NCI-H748 (cell line): ENCODE measurements at regions not wholly inside any gene's neighbourhood (a gene's known extent, or its start where the extent isn't known, plus 50 kb on each side); places are given as distances from the start of the nearest gene placed in this dataset.
A peak's percentile ranks its signal among the peaks of the same experiment; 100 is the strongest.
"Not testable (repeated sequence)": the region's sequence is repeated elsewhere in the genome, so short reads cannot be mapped to it uniquely, and the experiment has no call there.

Source experiments
- DNase-seq: peaks from one replicate; lab custom pipeline; 2025; ENCODE audit not compliant: unreplicated experiment; lab: John Stamatoyannopoulos, UW

DNA sequence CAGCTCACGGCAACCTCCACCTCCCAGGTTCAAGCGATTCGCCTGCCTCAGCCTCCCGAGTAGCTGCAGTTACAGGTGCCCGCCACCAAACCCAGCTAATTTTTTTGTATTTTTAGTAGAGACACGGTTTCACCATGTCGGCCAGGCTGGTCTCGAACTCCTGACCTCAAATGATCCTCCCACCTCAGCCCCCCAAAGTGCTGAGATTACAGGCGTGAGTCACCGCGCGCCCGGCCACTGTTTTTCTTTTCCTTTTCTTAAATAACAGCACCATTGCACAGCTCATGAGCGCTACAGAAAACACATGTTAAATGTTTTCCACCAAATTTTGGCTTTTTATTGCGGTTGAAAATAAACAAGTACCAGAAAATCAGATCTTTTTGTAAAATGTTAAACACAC, 195.5 kb downstream of the CRLF2 start:
- DNase-seq, result not testable (repeated sequence)

DNA sequence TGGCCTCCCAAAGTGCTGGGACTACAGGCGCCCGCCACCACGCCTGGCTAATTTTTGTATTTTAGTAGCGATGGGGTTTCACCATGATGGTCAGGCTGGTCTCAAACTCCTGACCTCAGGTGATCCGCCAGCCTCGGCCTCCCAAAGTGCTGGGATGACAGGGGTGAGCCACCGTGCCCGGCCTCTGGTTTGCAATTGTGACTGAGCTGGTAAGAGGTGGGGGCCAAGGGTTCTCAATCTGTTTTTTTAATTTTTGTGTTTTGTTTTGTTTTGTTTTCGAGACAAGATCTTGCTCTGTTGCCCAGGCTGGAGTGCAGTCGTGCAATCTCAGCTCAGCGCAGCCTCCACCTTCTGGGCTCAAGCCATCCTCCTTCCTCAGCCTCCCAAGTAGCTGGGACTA, 196.2 kb downstream of the CRLF2 start:
- not testable (repeated sequence) for DNase-seq

DNA sequence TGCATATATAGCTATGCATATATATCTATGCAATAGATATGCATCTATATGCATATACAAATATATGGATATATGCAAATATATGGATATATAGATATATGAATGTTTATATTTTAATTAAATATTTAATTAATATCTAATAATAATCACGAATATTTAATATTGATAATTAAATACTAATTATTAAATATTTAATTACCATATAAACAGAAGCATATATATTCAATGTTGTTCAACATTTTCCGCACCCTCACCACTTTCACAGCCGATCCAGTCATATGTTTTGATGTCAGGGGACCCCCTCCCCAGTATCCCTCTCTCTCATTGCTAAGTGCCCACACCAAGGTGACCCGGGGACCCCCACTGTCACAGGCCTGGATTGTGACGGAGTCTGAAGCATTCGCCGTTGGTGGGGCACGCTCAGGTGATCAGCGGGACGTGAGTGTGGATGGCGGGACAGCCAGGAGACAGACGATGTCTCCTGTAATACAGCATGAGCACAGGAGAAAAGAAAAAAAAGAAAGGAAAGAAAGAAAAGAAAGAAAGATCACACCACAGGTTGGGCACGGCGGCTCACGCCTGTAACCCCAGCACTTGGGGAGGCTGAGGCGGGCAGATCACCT, 199.7 kb downstream of the CRLF2 start:
- DNase-seq, result no peak

DNA sequence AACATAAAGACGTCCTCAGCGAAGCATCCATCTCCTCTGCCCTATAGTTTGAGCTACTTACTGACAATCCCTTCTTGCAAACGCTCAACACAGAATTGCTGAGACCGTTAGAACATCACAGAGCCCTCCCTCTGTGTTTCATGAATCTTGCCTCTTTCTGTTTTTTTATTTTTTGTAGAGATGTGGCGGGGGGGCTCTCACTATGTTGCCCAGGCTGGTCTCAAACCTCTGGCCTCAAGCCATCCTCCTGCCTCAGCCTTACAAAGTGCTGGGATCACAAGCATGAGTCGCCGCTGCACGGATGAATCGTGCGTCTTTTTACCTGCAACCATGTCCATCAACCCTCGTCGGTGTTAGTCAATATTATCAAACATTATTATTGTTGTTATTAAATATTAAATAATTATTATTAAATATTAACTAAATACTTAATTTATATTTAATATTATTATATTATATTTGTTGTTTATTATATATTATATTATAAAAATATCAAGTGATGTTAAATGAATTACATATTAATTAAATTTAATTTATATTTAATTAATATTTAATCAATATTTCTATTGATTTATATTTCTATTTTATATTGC, 200.7 kb downstream of the CRLF2 start:
- DNase-seq, result no peak

DNA sequence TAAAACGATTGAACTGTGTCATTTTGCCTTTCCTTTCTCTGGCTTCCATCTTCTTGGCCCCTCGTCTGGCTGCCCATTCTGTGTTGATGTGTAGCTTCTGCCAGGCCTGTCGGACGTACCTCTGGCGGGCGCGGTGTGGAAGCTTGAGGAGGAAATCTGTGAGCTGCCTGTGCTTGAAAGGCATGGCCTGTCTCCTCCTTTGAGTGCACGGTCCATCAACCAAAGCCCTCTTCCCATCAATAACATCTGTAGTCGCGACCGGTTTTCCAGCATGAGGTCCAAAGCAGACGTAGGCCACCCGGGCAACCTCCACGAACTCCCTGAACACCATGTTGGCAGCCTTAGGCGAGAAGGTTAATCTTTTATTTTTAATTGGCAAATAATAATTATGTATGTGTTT, 202.7 kb downstream of the CRLF2 start:
- no peak for DNase-seq

DNA sequence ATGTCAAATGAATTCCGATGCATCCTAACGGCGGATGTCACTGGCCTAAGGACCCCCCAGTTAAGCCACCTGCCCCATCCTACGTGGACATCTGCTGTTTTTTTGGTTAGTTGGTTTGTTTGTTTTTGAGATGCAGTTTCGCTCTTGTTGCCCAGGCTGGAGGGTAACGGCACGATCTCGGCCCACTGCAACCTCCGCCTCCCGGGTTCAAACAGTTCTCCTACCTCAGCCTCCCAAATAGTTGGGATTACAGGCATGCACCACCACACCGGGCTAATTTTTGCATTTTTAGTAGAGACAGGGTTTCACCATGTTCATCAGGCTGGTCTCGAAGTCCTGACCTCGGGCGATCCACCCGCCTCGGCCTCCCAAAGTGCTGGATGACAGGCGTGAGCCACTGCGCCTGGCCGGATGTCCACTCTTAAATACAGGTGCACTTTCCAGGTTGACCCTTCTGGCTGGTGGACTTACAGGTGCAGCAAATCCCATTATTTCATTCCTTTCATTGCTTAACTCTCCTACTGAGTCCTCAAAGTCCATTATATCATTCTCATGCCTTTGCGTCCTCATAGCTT, 206.2 kb downstream of the CRLF2 start:
- no peak for DNase-seq

DNA sequence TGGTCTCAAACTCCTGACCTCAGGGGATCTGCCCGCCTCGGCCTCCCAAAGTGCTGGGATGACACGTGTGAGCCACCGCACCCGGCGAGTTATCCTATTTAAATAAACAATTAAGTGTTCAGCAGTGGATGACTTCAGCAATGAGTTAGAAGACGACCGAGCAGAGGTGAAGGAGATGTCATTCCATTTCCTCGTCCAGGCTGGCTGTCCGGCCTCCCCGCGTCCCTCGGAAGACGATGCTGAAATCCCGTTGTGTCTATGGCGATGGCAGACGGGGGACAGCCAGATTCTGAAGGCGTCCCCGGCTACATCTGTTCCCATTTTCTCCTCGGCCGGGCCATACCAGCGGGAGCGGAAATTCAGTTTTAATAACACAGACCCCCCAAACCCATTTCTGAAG, 209.8 kb downstream of the CRLF2 start:
- DNase-seq, result no peak

DNA sequence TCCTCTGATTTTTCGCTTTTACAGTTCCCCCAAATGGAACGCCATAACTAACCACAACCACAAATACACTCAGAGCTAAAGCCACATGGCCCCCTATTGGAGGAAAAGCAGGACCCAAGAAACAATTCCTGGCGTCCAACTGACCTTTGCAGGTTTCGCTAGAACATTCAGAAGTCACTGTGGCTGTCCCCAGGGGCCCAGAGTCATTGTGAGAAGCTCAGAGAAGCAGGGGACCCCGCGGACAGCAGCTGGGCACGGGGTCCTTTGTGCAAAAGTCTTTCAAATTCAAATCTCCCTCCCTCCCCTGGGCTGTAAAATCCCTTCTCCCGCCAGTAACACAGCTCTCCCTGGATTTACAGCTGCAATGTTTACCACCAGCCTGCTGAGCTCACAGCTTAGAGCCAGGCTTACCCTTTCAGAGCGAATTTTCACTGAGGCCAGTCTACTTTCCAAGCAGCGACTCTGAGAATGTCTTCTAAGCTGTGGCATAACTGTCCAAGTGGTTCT, 214.8 kb downstream of the CRLF2 start:
- DNase-seq, result no peak

DNA sequence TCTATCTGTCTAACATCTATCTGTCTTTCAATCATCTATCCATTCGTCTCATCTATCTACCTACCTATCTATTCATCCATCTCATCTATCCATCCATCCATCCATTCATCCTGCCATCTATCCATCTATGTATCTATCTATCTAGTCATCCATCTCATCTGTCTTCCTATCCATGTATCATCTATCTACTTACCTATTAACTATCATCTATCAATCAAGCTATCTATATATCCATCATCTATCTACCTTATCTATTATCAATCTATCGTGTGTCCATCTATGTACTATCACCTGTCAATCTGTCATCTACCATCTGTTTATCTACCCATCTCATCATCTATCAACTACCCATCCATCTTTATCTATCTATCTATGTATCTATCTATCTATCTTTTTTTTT, 217.7 kb downstream of the CRLF2 start:
- DNase-seq, result no peak

DNA sequence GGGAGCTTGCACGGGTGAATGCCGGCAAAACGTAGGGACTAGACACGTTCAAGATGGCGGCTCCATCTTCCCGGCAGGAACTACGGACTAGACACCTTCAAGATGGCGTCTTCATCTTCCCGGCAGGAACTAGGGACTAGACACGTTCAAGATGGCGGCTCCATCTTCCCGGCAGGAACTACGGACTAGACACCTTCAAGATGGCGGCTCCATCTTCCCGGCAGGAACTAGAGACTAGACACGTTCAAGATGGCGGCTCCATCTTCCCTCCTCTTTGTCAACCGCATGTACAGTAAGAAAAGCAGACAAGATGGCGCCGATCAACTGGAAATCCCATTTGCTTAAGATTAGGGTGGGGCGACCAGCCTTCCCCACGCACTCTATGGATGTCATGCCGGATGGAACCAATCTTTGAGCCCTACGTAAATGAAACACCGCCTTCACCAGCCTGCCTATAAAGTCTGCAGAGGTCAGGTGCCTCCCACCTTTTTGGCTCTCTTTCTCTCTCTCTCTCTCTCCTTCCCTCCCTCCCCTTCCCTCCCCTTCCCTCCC, 222.4 kb downstream of the CRLF2 start:
- DNase-seq, result peak; percentile 89

DNA sequence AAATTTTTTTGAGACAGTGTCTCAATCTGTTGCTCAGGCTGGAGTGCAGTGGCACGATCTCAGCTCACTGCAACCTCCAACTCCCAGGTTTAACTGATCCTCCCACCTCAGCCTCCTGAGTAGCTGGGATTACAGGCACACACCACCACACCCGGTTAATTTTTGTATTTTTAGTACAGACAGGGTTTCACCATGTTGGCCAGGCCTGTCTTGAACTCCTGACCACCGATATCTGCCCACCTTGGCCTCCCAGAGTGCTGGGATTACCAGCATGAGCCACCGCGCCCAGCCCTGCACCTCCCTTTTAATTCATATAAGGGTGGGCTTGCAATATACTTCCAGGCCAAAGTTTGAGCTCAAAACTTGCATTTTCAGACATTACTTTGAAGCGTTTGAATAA, 223.9 kb downstream of the CRLF2 start:
- not testable (repeated sequence) for DNase-seq

DNA sequence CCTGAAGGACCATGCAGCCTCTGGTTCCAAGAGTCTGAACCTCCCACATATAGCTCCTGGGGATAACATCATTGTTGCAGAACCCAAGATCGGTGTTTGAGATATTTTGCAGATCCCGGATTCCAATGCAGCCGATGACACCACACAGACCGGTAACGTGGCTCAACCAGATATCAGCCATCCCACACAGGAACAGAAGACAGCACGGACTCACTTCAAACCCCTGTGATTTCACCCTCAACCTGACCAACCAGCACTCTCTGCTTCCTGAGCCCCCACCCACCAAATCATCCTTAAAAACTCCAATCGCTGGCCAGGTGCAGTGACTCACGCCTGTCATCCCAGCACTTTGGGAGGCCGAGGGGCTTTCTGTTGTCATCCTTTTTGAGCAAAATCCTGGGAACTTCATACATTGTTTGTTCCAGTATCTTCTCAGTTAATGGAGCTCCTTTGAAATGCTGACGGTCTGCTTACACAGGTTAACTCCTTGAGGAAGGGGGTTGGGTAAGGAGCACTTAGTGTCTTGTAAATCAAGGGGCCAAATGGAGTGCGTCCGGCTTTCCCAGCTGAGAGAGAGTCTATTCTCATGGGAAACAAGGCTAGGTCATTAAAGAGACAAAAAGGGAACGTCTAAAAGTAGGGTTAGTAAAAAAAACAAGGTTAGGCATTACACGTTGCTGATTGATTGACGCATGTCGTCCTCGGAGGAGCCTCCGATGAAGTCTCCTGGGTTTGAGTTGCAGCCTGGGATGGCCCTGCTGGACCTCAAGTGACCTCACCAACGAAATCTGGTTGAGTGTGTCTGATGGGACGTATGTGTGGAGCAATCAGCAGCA, 230.4 kb downstream of the CRLF2 start:
- no peak for DNase-seq

DNA sequence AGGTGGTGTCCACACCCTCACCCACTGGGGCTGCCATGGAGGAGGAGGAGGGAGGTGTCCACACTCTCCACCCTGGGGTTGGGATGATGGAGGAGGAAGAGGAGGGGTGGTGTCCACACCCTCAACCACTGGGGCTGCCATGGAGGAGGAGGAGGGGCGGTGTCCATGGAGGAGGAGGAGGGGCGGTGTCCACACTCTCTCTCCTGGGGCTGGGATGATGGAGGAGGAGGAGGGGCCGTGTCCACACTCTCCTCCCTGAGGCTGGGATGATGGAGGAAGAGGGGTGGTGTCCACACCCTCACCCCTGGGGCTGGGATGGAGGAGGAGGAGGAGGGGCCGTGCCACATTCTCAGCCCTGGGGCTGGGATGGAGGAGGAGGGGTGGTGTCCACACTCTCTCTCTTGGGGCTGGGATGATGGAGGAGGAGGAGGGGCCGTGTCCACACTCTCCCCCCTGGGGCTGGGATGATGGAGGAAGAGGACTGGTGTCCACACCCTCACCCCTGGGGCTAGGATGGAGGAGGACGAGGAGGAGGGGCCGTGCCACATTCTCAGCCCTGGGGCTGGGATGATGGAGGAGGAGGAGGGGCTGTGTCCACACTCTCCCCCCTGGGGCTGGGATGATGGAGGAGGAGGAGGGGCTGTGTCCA, 231.7 kb downstream of the CRLF2 start:
- no peak for DNase-seq

DNA sequence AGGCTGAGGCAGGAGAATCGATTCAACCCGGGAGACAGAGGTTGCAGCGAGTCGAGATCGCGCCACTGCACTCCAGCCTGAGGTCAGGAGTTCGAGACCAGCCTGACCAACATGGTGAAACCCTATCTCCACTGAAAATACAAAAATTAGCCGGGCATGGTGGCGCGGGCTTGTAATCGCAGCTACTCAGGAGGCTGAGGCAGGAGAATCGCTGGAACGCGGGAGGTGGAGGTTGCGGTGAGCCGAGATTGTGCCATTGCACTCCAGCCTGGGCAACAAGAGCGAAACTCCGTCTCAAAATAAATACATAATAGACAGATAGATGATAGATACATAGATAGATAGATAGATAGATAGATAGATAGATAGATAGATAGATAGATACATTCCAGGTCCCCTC, 233.3 kb downstream of the CRLF2 start:
- DNase-seq, result not testable (repeated sequence)

DNA sequence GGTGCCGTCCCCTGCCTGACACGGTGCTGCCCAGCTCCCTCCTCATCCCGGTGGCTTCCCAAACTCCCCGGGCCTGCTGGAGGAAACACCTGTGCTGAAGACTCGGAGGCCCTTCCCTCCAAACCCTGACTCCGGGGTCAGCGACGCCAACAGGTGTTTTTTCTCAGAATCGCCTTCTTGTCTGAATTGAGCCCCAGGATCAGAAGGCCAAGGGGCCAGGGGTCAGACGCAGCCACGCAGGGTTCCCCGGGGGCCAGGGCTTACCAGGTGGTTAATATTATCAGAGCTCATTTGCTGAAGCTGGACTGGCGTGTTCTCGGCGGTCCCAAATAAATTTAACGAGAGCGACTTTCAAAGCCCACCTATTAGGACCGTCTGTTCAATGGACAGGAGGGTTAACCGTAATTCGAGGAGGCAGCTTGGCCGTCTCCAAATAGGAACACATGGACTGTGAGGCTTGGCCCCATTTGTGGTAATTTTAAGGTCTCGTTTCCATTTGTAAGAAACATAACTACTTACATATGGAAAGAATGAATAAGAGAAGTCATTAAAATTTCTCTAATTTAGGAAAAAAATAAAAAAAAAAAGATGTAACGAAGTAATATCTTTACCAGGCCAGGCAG, 239.3 kb downstream of the CRLF2 start:
- no peak for DNase-seq

DNA sequence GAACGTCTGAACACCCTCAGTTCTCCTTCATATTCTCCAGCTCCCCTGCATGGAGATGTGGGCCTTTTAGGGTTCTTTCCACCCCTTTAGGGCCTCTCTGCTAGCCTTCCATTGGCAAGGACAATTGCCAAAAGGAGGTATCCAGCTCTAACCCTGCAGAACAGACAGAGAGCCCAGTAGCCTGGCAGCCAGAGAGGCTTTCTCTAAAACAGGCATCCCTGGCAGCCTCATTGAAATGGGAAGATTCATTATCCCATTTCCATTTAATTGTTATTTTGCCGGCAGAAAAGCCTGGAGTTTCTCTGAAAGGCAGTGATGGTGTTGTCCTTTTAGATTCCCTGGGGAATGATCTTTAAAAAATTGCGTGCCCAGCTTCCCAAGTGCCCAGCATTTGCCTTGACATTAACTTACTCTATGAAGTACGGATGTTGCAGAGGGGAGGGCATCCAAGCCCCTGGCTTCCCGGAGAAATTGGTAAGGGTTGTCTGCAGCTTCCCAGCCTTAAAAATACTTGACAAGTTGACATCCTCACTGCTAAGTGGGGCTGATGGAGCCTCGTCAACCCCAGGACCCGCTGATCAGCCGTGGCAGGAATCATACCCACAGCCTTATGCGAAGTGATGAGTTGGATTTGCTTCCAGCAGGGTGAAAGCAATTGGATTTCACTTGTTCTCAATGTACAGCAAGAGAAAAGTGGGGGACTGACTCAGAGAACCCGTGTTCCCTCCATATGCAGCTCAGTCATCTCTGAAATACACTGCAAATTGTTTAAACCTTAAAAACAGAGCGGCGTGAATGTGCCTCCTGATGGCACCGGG, 244.1 kb downstream of the CRLF2 start:
- DNase-seq, result no peak

DNA sequence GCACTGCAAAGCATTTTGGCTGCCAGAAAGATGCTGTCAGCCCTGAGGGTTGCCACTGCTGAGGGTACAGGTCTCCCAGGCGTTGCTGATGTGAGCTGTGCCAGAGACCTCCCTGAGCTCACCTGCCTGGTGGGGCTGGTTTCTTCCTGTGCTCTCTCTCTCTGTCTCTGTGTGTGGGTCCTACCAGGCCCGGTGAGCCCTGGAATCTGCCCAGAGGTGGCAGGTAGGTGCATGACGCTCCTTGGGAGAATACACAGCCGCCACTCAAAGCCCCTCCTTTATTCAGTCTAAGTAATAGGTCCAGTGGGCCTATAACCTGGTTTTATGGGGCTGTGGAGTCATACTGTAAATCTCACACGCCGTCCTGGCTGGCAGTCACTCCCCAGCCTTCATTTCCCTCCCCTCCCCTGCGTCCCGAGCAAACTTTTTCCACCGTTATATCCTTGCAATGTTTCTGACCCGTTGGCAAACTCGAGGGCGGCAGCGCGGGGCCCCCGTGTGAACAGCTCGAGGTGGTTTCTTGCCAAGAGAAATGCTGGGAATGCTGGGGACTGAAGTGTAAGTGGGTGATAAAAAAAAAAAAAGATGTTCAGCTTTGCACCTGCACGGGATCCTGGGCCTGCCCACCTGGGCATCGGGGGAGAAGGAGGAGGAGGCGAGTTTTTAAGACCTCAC, 245.9 kb downstream of the CRLF2 start:
- no peak for DNase-seq

DNA sequence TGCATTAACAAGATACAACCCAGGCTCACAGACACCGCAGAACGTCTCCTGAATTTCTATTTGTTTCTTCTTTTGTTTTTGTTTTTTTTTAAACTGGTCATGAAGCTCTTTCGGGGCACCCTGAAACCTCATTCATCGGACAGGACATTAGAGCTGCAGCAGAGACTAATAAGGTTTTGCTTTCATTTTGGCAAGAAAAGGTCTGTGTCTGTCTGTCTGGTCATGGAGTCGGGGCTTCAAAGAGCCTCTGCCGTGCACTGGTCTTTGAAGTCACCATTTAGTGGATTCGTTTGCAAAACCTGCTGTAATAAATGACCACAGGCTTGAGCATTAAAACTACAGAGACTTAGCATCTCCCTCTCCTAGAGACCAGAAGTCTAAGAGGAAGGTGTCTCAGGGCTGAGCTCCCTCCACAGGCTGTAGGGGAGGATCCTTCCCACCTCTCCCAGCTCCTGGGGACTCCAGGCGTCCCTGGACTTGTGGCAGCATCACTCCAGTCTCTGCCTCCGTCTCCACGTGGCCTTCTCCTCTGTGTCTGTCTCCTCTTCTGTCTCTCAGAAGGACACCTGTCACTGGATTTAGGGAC, 247.5 kb downstream of the CRLF2 start:
- no peak for DNase-seq

DNA sequence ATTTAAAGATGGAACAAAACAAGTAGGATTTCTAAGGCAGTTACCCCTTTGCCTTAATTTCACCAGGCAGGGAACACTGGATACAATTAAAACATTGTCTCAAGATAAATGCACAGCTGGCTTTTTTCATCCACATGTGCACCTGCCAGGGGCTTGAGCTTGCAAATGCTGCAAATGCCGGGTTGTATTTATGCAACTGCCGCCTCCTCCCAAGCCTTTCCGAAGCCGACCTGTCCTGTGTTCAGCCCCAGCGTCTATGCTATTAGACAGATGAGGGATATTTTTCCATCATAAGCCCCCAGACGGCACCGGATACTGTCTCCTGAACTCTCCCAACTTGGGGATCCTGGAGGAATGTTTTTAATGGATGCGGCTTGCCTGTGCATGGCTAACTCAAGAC, 251.6 kb downstream of the CRLF2 start:
- no peak for DNase-seq
